ENCODE measurements at regions not wholly inside any gene's neighbourhood (a gene's known extent, or its start where the extent isn't known, plus 50 kb on each side); places are given as distances from the start of the nearest gene placed in this dataset.

DNA sequence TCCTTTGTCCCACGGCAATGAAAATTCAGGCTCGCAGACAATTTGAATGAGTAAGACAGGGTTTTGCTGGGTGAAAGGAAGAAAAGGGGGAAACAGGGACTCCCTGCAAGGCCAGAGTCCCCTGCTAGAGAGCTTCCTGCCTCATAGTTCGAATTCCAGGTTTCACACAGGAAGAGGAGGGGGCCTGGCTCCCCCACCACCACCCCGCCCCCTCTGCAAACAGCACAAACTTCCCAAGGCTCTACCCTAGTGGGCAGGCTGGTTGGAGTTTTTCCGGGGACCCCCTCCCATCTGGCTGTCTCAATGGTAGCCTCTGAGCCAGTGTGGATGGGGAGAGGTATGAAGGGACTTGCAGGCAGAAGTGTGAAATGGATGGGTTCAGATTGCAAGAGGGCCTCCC lies 57.4 kb upstream of the NEBL start:
- TF ChIP-seq, protein P1, sequence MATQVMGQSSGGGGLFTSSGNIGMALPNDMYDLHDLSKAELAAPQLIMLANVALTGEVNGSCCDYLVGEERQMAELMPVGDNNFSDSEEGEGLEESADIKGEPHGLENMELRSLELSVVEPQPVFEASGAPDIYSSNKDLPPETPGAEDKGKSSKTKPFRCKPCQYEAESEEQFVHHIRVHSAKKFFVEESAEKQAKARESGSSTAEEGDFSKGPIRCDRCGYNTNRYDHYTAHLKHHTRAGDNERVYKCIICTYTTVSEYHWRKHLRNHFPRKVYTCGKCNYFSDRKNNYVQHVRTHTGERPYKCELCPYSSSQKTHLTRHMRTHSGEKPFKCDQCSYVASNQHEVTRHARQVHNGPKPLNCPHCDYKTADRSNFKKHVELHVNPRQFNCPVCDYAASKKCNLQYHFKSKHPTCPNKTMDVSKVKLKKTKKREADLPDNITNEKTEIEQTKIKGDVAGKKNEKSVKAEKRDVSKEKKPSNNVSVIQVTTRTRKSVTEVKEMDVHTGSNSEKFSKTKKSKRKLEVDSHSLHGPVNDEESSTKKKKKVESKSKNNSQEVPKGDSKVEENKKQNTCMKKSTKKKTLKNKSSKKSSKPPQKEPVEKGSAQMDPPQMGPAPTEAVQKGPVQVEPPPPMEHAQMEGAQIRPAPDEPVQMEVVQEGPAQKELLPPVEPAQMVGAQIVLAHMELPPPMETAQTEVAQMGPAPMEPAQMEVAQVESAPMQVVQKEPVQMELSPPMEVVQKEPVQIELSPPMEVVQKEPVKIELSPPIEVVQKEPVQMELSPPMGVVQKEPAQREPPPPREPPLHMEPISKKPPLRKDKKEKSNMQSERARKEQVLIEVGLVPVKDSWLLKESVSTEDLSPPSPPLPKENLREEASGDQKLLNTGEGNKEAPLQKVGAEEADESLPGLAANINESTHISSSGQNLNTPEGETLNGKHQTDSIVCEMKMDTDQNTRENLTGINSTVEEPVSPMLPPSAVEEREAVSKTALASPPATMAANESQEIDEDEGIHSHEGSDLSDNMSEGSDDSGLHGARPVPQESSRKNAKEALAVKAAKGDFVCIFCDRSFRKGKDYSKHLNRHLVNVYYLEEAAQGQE (IDR thresholded peaks at IDR 0.05; ENCODE audit: insufficient read depth in 1 of 2, low read depth in 2 of 2, low read length in 2 of 2) = no peak
- TF ChIP-seq SIN3A (IDR thresholded peaks at IDR 0.05; ENCODE audit: borderline replicate concordance, insufficient read depth, low read length) = no peak
- TF ChIP-seq FOXP2 (optimal IDR thresholded peaks at IDR 0.05; ENCODE audit: borderline replicate concordance, extremely low read depth, extremely low read length, insufficient read depth) = no peak
- TF ChIP-seq POLR2AphosphoS5 (IDR thresholded peaks at IDR 0.05; ENCODE audit: low read depth, low read length) = no peak
- TF ChIP-seq TAF1 (IDR thresholded peaks at IDR 0.05; ENCODE audit: borderline replicate concordance, insufficient read depth, low read length) = no peak

DNA sequence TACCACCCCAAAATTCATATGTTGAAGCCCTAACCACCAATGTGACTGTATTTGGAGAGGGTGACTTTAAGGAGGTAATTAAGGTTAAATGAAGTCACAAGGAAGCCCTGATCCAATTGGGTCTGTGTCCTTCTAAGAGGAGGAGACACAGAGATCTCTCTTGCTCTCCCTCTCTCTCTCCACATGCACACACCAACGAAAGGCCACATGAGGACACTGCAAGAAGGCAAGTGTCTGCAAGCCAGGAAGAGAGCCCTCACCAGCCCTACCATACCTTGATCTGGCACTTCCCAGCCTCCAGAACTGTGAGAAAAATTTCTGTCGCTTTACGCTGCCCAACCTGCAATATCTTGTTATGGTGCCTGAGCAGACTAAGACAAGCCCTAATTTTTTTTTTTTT lies 56.0 kb upstream of the NEBL start:
- TF ChIP-seq TAF1 (IDR thresholded peaks at IDR 0.05; ENCODE audit: borderline replicate concordance, insufficient read depth, low read length) (no peak), POLR2AphosphoS5 (IDR thresholded peaks at IDR 0.05; ENCODE audit: low read depth, low read length) (no peak), SIN3A (IDR thresholded peaks at IDR 0.05; ENCODE audit: borderline replicate concordance, insufficient read depth, low read length) (no peak), FOXP2 (optimal IDR thresholded peaks at IDR 0.05; ENCODE audit: borderline replicate concordance, extremely low read depth, extremely low read length, insufficient read depth) (no peak)
- TF ChIP-seq, protein P1 (IDR thresholded peaks at IDR 0.05; ENCODE audit: insufficient read depth in 1 of 2, low read depth in 2 of 2, low read length in 2 of 2) = no peak

DNA sequence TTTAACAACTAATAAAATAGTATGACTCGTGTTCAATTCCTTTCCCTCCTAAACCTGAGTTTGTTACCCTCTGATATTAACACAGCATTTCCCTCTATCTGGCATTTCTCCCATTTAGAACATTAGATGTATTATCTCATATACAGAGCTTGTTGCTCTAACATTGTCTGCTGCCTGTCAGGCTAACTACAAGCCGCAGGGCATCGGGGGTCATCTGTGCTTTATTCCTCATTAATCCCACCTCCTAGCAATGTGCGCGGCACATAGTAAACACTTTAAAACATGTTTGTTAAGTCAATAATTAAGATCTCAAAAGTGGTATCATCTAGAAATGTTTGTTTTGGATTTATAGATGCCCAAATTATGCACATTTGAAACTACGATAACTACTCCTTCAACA lies 52.9 kb upstream of the NEBL start:
- TF ChIP-seq TAF1 (IDR thresholded peaks at IDR 0.05; ENCODE audit: borderline replicate concordance, insufficient read depth, low read length) = no peak
- TF ChIP-seq FOXP2 (optimal IDR thresholded peaks at IDR 0.05; ENCODE audit: borderline replicate concordance, extremely low read depth, extremely low read length, insufficient read depth) = no peak
- no peak for TF ChIP-seq POLR2AphosphoS5 (IDR thresholded peaks at IDR 0.05; ENCODE audit: low read depth, low read length)
- TF ChIP-seq, protein P1 (IDR thresholded peaks at IDR 0.05; ENCODE audit: insufficient read depth in 1 of 2, low read depth in 2 of 2, low read length in 2 of 2) = no peak
- no peak for TF ChIP-seq SIN3A (IDR thresholded peaks at IDR 0.05; ENCODE audit: borderline replicate concordance, insufficient read depth, low read length)

DNA sequence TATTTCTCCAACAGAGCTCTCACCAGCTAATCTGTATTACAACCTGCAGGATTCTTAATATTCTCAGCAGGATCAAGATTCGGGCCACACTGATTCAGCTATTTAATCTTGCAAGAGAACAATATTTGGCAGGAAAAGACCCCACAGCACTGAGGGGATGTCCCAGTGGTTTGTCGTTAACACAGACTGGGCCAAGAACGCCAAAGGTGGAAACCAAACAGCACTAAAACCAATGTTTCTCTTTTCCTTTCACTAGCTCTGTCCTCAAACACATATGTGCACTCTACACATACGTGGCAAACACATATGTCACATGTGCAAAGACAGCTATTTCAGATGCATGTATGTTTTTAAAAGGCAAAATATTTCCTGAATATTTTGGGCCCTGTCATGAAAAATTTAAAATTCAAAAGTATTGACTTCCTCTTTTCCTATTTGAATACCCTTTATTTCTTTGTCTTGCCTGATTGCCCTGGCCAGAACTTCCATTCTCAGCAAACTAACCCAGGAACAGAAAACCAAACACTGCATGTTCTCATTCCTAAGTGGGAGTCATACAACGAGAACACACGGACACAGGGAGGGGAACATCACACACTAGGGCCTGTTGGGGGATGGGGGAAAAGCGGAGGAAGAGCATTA lies 51.7 kb upstream of the NEBL start:
- TF ChIP-seq, protein P1 (IDR thresholded peaks at IDR 0.05; ENCODE audit: insufficient read depth in 1 of 2, low read depth in 2 of 2, low read length in 2 of 2) = no peak
- TF ChIP-seq POLR2AphosphoS5 (IDR thresholded peaks at IDR 0.05; ENCODE audit: low read depth, low read length) (no peak), TAF1 (IDR thresholded peaks at IDR 0.05; ENCODE audit: borderline replicate concordance, insufficient read depth, low read length) (no peak), FOXP2 (optimal IDR thresholded peaks at IDR 0.05; ENCODE audit: borderline replicate concordance, extremely low read depth, extremely low read length, insufficient read depth) (no peak), SIN3A (IDR thresholded peaks at IDR 0.05; ENCODE audit: borderline replicate concordance, insufficient read depth, low read length) (no peak)

All from PFSK-1 (cell line).